HT-29 (cell line): ENCODE measurements at regions not wholly inside any gene's neighbourhood (a gene's known extent, or its start where the extent isn't known, plus 50 kb on each side); places are given as distances from the start of the nearest gene placed in this dataset.

Source experiments
- DNase-seq: peaks from one replicate; pipeline ENCODE4 v3.0.0-alpha.2; 2015; ENCODE audit warnings: low spot score
- small RNA-seq: library from RNA; depleted of rRNA; stranded (forward); fragments of <200 nt; gene quantifications from one replicate; pipeline ENCODE3, GENCODE V24; 2014

- DNase-seq, result no peak
These were observed 183.7 kb downstream of the FGFR2 start for GRCh38 chr10:121414366-121415062.

GRCh38 chr10:121415063-121415399 lies 183.2 kb downstream of the FGFR2 start:
- no peak for DNase-seq

- no peak for DNase-seq
These were observed 182.2 kb downstream of the FGFR2 start for GRCh38 chr10:121416071-121416470.

GRCh38 chr10:121417298-121417697 lies 180.9 kb downstream of the FGFR2 start:
- DNase-seq, result no peak

GRCh38 chr10:121418126-121418777 lies 180.0 kb downstream of the FGFR2 start:
- DNase-seq, result no peak

- no peak for DNase-seq
These were observed 178.2 kb downstream of the FGFR2 start for GRCh38 chr10:121420006-121420405.

GRCh38 chr10:121422096-121422495 lies 176.1 kb downstream of the FGFR2 start:
- DNase-seq, result no peak

GRCh38 chr10:121425623-121426022 lies 172.6 kb downstream of the FGFR2 start:
- no peak for DNase-seq

GRCh38 chr10:121426307-121426706 lies 171.9 kb downstream of the FGFR2 start:
- no peak for DNase-seq

Small RNAs in the stretch of these regions (small RNA-seq; reads per million reads assigned to genes)
- 0.22 reads per million for gene RN7SKP167
